Neural progenitor cell (in vitro differentiated cells): ENCODE measurements at regions not wholly inside any gene's neighbourhood (a gene's known extent, or its start where the extent isn't known, plus 50 kb on each side); places are given as distances from the start of the nearest gene placed in this dataset.

ENCODE experiments used
- DNase-seq: peaks from one replicate; pipeline ENCODE4 v3.0.0-alpha.2; 2016; ENCODE audit warnings: low spot score
- H2AFZ ChIP-seq: fragments of 200-600 bp; sonication (generic); replicated peaks from 2 replicates; pipeline ENCODE4 v1.6.1; 2016; ENCODE audit warnings: antibody characterized with exemption
- H3F3A ChIP-seq: fragments of 200-600 bp; sonication (generic); 2 replicates; pipeline ENCODE4 v1.6.1; 2016; ENCODE audit warnings: antibody characterized with exemption, low read depth
- H3K27ac ChIP-seq: fragments of 200-600 bp; sonication (generic); 2 replicates; pipeline ENCODE4 v1.5.1; 2016; ENCODE audit warnings: mild to moderate bottlenecking
- H3K27me3 ChIP-seq: fragments of 200-600 bp; sonication (generic); 2 replicates; pipeline ENCODE4 v1.6.1; 2016; ENCODE audit warnings: mild to moderate bottlenecking, moderate library complexity
- H3K36me3 ChIP-seq: fragments of 200-600 bp; sonication (generic); 2 replicates; pipeline ENCODE4 v1.5.1; 2016
- H3K4me1 ChIP-seq: fragments of 200-600 bp; sonication (generic); 2 replicates; pipeline ENCODE4 v1.6.1; 2016; ENCODE audit warnings: mixed run types
- H3K4me2 ChIP-seq: fragments of 200-600 bp; sonication (generic); 2 replicates; pipeline ENCODE4 v1.6.1; 2016
- H3K4me3 ChIP-seq: fragments of 200-600 bp; sonication (generic); 2 replicates; pipeline ENCODE4 v1.5.1; 2016
- H3K79me2 ChIP-seq: fragments of 200-600 bp; sonication (generic); 2 replicates; pipeline ENCODE4 v1.6.1; 2016; ENCODE audit warnings: low read depth
- H3K9ac ChIP-seq: fragments of 200-600 bp; sonication (generic); 2 replicates; pipeline ENCODE4 v1.6.1; 2016
- H3K9me3 ChIP-seq: fragments of 200-600 bp; sonication (generic); 2 replicates; pipeline ENCODE4 v1.5.1; 2016; ENCODE audit warnings: low read depth
- H4K20me1 ChIP-seq: fragments of 200-600 bp; sonication (generic); 2 replicates; pipeline ENCODE4 v1.6.1; 2016; ENCODE audit warnings: low read depth
- H3K27ac Mint-ChIP-seq: 3 replicates; pipeline ENCODE4 v1.8.0; 2021; ENCODE audit warnings: mixed read lengths
- H3K27me3 Mint-ChIP-seq: 2 replicates; pipeline ENCODE4 v1.8.0; 2022; ENCODE audit warnings: low read depth, mild to moderate bottlenecking, inconsistent platforms, moderate library complexity, mixed read lengths; ENCODE audit not compliant: insufficient read depth
- H3K36me3 Mint-ChIP-seq: 3 replicates; pipeline ENCODE4 v1.8.0; 2021; ENCODE audit warnings: mixed read lengths
- H3K4me1 Mint-ChIP-seq: 3 replicates; pipeline ENCODE4 v1.8.0; 2021; ENCODE audit warnings: mixed read lengths
- H3K4me3 Mint-ChIP-seq: 3 replicates; pipeline ENCODE4 v1.8.0; 2021; ENCODE audit warnings: mild to moderate bottlenecking, moderate library complexity, mixed read lengths
- H3K9me3 Mint-ChIP-seq: 3 replicates; pipeline ENCODE4 v1.8.0; 2020; ENCODE audit warnings: mixed read lengths
- EZH2 ChIP-seq: fragments of 200-600 bp; sonication (generic); IDR thresholded peaks from 2 replicates; pipeline ENCODE4 v1.6.1; 2017; ENCODE audit warnings: antibody characterized with exemption, mild to moderate bottlenecking, moderate library complexity
- EZH2phosphoT487 ChIP-seq: fragments of 200-600 bp; sonication (generic); IDR thresholded peaks from 2 replicates; pipeline ENCODE4 v1.6.1; 2017; ENCODE audit warnings: antibody characterized with exemption
- TF ChIP-seq, protein P1 (sequence below): fragments of 200-600 bp; sonication (generic); IDR thresholded peaks from 2 replicates; pipeline ENCODE4 v1.5.1; 2017; ENCODE audit warnings: antibody characterized with exemption, mild to moderate bottlenecking

DNA sequence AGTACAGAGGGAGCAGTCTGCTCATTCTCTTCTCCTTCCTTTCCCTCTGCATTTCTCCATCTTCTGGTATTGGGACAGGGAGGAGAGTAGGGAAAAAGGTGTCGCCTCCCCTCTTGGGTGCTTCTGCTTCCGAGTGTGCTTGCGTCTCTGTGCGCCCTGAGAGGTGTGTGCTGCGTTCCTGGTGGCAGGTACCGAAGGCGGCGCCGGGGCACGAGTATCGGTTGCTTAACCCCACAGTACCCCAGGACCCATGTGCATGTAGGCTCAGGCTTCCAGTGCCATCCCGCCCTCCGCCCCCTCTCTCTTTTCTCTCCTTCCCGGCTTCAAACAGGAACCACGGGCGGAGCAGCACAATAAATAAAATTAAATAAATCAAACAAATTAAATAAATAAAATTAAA is 169.3 kb upstream of the GLI3 start:
- H4K20me1 ChIP-seq: no peaks in the 10 kb centered on the region
- no peak overlapping the region for H3K4me3 ChIP-seq
- H3K4me3 Mint-ChIP-seq: no peak overlapping the region
- H3K4me1 ChIP-seq: peaks cover 18% of the 10 kb centered on the region
- H3F3A ChIP-seq: no peaks in the 10 kb centered on the region
- no peaks in the 10 kb centered on the region for H3K79me2 ChIP-seq
- H3K9me3 ChIP-seq: no peaks in the 10 kb centered on the region
- peaks cover 5% of the 10 kb centered on the region for H3K27me3 Mint-ChIP-seq
- no peak overlapping the region for H2AFZ ChIP-seq
- TF ChIP-seq EZH2 (no peak), EZH2phosphoT487 (no peak)
- TF ChIP-seq, protein P1, sequence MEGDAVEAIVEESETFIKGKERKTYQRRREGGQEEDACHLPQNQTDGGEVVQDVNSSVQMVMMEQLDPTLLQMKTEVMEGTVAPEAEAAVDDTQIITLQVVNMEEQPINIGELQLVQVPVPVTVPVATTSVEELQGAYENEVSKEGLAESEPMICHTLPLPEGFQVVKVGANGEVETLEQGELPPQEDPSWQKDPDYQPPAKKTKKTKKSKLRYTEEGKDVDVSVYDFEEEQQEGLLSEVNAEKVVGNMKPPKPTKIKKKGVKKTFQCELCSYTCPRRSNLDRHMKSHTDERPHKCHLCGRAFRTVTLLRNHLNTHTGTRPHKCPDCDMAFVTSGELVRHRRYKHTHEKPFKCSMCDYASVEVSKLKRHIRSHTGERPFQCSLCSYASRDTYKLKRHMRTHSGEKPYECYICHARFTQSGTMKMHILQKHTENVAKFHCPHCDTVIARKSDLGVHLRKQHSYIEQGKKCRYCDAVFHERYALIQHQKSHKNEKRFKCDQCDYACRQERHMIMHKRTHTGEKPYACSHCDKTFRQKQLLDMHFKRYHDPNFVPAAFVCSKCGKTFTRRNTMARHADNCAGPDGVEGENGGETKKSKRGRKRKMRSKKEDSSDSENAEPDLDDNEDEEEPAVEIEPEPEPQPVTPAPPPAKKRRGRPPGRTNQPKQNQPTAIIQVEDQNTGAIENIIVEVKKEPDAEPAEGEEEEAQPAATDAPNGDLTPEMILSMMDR: no peak
- no peak overlapping the region for H3K27ac Mint-ChIP-seq
- H3K9ac ChIP-seq: no peak overlapping the region
- H3K27ac ChIP-seq: no peak overlapping the region
- no peak overlapping the region for H3K4me2 ChIP-seq
- H3K4me1 Mint-ChIP-seq: peaks cover 15% of the 10 kb centered on the region
- no peaks in the 10 kb centered on the region for H3K9me3 Mint-ChIP-seq
- H3K36me3 ChIP-seq: no peaks in the 10 kb centered on the region
- H3K27me3 ChIP-seq: no peaks in the 10 kb centered on the region
- DNase-seq: no peak
- H3K36me3 Mint-ChIP-seq: no peaks in the 10 kb centered on the region

DNA sequence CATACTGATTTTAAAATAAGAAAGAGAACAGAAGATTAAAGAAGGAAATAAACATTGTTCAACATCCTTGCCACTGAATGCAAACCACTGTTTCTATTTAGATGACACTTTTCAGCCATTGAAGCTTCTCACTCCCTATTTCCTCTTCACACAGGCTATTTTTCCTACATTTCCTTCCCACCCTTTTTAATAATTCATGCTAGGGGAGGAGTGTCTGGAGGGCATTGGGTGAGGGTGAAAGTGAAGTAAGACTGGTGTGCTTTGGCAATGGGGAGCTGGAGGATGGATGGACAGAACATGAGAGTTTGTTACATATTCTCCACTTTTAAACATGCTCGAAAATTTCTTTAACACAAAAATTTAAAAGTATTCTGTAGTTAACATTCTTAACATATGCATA is 168.8 kb upstream of the GLI3 start:
- Mint-ChIP-seq H3K4me3 (no peak overlapping the region), H3K27me3 (peaks cover 5% of the 10 kb centered on the region), H3K36me3 (no peaks in the 10 kb centered on the region), H3K4me1 (peaks cover 18% of the 10 kb centered on the region), H3K9me3 (no peaks in the 10 kb centered on the region), H3K27ac (no peak overlapping the region)
- Histone ChIP-seq H3F3A (no peaks in the 10 kb centered on the region), H2AFZ (no peak overlapping the region), H3K9ac (no peak overlapping the region), H3K27ac (no peak overlapping the region), H3K4me3 (no peak overlapping the region), H3K36me3 (no peaks in the 10 kb centered on the region), H3K4me2 (no peak overlapping the region), H3K4me1 (peaks cover 24% of the 10 kb centered on the region), H4K20me1 (no peaks in the 10 kb centered on the region), H3K79me2 (no peaks in the 10 kb centered on the region), H3K9me3 (no peaks in the 10 kb centered on the region), H3K27me3 (no peaks in the 10 kb centered on the region)
- TF ChIP-seq, protein P1: no peak
- TF ChIP-seq EZH2 (no peak), EZH2phosphoT487 (no peak)
- DNase-seq: no peak

- H3K36me3 ChIP-seq: no peaks in the 10 kb centered on the region
- TF ChIP-seq EZH2phosphoT487 (no peak), EZH2 (no peak)
- TF ChIP-seq, protein P1: no peak
- no peak overlapping the region for H3K4me3 Mint-ChIP-seq
- no peaks in the 10 kb centered on the region for H3K9me3 Mint-ChIP-seq
- H3K27me3 Mint-ChIP-seq: peaks cover 5% of the 10 kb centered on the region
- no peak overlapping the region for H2AFZ ChIP-seq
- H4K20me1 ChIP-seq: no peaks in the 10 kb centered on the region
- peaks cover 25% of the 10 kb centered on the region for H3K4me1 ChIP-seq
- no peaks in the 10 kb centered on the region for H3F3A ChIP-seq
- H3K27ac ChIP-seq: no peak overlapping the region
- H3K36me3 Mint-ChIP-seq: no peaks in the 10 kb centered on the region
- H3K4me2 ChIP-seq: no peak overlapping the region
- no peak overlapping the region for H3K9ac ChIP-seq
- DNase-seq: no peak
- H3K4me3 ChIP-seq: no peak overlapping the region
- H3K27ac Mint-ChIP-seq: no peak overlapping the region
- peaks cover 19% of the 10 kb centered on the region for H3K4me1 Mint-ChIP-seq
- no peaks in the 10 kb centered on the region for H3K79me2 ChIP-seq
- H3K9me3 ChIP-seq: no peaks in the 10 kb centered on the region
- H3K27me3 ChIP-seq: no peaks in the 10 kb centered on the region
Observed at GRCh38 chr7:42403831-42404230, 166.8 kb upstream of the GLI3 start.

GRCh38 chr7:42400961-42401360 is 164.0 kb upstream of the GLI3 start:
- H3F3A ChIP-seq: no peaks in the 10 kb centered on the region
- H3K27ac Mint-ChIP-seq: no peak overlapping the region
- H3K4me1 Mint-ChIP-seq: peaks cover 14% of the 10 kb centered on the region
- H2AFZ ChIP-seq: peak overlapping the region; percentile 15
- H3K4me3 ChIP-seq: no peak overlapping the region
- no peaks in the 10 kb centered on the region for H3K79me2 ChIP-seq
- H3K27me3 Mint-ChIP-seq: peaks cover 5% of the 10 kb centered on the region
- no peak overlapping the region for H3K4me3 Mint-ChIP-seq
- H3K27me3 ChIP-seq: no peaks in the 10 kb centered on the region
- H3K9ac ChIP-seq: no peak overlapping the region
- H3K4me2 ChIP-seq: no peak overlapping the region
- no peak for TF ChIP-seq EZH2
- TF ChIP-seq EZH2phosphoT487: no peak
- TF ChIP-seq, protein P1: no peak
- H3K36me3 ChIP-seq: no peaks in the 10 kb centered on the region
- H4K20me1 ChIP-seq: no peaks in the 10 kb centered on the region
- H3K27ac ChIP-seq: no peak overlapping the region
- no peaks in the 10 kb centered on the region for H3K9me3 ChIP-seq
- H3K4me1 ChIP-seq: peaks cover 25% of the 10 kb centered on the region
- H3K9me3 Mint-ChIP-seq: no peaks in the 10 kb centered on the region
- no peaks in the 10 kb centered on the region for H3K36me3 Mint-ChIP-seq
- DNase-seq: no peak
